Epithelial cell of proximal tubule (primary cell): ENCODE measurements at regions not wholly inside any gene's neighbourhood (a gene's known extent, or its start where the extent isn't known, plus 50 kb on each side); places are given as distances from the start of the nearest gene placed in this dataset.

Source experiments
- DNase-seq: peaks from one replicate; pipeline ENCODE4 v3.0.0-alpha.2; 2011; ENCODE audit warnings: low read depth
- H3K4me3 ChIP-seq: 2 replicates; pipeline ENCODE4 v1.5.1; 2011; ENCODE audit warnings: low read depth, mild to moderate bottlenecking, low read length
- CTCF ChIP-seq: conservative IDR thresholded peaks from 2 replicates; pipeline ENCODE4 v1.5.1; 2012; ENCODE audit warnings: low read depth, mild to moderate bottlenecking, low read length

DNA sequence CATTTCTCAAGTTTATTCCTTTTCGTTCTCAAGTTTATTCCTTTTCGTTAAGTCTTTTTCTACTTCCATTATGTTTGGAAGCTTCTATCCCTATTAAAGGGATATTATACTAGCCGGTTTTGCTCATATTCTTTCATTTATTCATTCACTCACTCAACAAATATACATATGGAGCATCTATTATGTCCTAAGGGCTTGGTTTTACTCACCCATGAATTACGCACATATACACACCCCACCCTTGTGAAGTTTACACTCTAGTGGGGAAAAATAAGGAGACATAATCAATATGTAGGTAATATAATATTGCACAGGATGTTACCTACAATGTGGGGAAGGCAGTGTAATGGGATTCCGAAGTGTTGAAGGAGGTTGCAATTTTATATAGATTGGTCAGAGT is 90.5 kb downstream of the ACTL7B start:
- no peak overlapping the region for H3K4me3 ChIP-seq
- TF ChIP-seq CTCF, result no peak
- no peak for DNase-seq

- no peak overlapping the region for H3K4me3 ChIP-seq
- no peak for DNase-seq
- no peak for TF ChIP-seq CTCF
These were observed 93.3 kb downstream of the ACTL7B start for GRCh38 chr9:108762348-108763055.

DNA sequence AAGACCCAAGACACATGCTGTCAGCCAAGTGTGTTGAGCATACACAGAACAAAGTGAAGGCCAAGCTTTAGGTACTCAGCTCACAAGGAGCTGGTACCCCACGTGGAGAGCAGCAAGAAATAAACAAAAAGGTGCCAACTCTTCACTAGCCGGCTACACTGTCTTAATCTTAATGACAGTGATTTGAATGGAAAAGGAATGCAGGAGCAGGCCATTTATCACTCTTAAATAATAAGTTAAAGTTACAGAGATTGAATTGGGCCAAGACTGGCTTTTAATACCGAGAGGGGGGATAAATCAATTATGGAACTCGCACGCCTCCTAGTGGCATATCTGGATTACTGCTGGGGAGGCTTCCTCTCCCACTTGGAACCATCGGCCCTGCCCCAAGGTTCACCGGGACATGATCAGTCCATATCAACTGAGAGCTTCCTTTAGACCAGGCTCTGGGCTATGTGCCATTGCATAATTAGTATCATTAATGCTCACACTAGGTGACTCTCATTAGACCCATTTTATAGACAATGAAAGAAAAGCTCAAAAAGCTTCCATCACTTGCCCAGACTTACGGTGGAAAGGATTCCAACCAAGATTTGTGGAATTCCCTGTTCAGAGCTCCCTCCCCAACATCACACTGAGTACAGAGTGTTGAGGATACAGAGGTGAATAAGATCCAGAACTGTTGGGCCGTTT is 94.0 kb downstream of the ACTL7B start:
- no peak for DNase-seq
- no peak overlapping the region for H3K4me3 ChIP-seq
- TF ChIP-seq CTCF, result peak; percentile 87

DNA sequence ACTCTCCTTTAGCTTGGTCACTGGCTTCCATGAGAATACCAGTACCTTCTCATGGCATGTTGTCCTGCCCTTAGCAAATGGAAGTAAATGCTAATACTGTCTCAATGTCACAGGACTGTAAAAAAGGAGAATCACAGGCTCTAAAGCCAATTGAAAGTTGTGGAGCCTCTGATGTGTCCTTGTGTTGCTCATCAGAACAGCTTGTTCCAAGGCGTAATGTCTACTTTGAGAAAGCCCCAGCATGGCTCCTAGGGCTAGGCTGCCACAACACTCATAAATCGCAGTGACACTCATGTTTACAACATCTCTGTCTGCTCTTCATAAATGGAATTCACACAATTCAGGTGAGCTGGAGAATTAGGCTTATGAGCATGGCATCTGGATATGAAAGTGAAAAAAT is 94.9 kb downstream of the ACTL7B start:
- no peak for TF ChIP-seq CTCF

DNA sequence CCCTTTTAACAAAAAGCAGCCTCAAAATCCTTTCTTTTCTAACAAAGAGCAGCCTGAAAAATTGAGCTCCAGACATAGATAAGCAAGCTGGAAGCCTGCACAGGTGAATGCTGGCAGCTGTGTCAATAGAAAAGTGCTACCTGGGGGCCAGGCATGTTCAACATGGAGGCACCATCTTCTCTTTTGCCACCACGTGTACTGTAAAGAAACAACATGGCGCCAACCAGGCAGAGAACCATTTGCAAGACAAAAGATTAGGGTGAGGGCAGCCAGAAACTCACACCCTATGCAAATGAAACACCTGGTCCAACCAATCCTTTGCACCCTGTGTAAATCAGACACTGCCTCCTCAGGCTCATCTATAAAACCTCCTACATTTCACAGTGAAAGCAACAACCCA is 96.0 kb downstream of the ACTL7B start:
- no peak for TF ChIP-seq CTCF
- no peak for DNase-seq
- H3K4me3 ChIP-seq, result no peak overlapping the region

More for the DNA sequence above, 94.9 kb downstream of the ACTL7B start:
- DNase-seq, result no peak
- no peak overlapping the region for H3K4me3 ChIP-seq

DNA sequence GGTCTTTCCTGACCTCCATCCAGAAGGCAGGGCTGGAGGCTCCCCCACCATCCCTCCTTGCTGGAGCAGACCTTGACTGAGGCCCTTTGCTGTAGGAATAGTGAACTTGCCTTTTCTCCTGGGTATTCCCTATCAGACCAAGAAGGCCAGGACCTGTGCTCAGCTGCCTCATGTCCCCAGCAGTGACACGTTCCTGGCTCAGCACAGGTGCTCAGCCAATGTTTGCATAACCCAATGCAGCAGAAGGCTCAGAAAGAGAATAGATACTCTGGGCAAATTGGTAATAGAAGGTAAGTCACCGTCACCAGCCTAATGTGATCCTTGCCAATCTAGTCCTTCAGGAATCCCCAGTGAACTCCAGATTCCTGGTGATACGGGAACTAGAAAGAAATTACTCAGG is 96.4 kb downstream of the ACTL7B start:
- no peak for TF ChIP-seq CTCF
- no peak for DNase-seq
- no peak overlapping the region for H3K4me3 ChIP-seq
